AG08396 (cell line): ENCODE measurements at regions not wholly inside any gene's neighbourhood (a gene's known extent, or its start where the extent isn't known, plus 50 kb on each side); places are given as distances from the start of the nearest gene placed in this dataset.
A peak's percentile ranks its signal among the peaks of the same experiment; 100 is the strongest.
"Not testable (repeated sequence)": the region's sequence is repeated elsewhere in the genome, so short reads cannot be mapped to it uniquely, and the experiment has no call there.

Source experiments
- DNase-seq: peaks from one replicate; pipeline ENCODE4 v3.0.0; 2012; ENCODE audit warnings: low spot score, mixed read lengths

DNA sequence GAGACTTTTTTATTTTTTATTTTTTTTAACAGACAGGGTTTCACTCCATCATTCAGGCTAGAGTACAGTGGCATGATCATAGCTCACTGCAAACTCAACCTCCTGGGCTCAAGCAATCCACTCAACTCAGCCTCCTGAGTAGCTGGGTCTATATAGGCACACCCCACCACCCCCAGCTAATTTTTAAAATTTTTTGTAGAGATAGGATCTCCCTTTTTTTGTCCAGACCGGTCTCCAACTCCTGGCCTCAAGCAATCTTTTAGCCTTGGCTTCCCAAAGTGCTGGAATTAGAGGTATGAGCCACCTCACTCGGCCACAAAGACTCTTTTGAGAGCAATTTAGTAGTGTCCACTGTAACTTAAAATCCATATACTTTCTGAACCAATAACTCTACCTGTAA, 103.3 kb upstream of the DST start:
- no peak for DNase-seq

DNA sequence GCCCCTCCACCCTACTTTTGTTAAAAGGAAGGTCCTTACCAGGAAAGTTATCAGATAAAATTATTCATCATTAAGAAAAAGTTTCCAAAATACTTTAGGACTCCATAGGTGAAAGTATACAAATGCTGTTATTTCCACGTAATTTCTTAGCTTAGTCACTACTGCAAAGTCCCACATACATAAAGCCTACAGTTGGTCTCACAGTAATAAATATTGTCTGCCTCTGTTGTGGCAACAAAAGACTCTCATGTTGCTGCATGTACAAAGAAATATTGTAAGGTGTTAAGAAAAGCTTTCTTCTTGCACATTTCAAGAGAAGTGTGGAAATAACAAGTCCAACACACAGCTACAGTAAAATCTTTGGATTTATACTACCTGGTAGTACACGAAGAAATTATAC, 102.4 kb upstream of the DST start:
- DNase-seq = no peak

- DNase-seq = no peak
Measured at GRCh38 chr6:56744528-56744927, 101.8 kb upstream of the DST start.

GRCh38 chr6:56742122-56742791, 99.6 kb upstream of the DST start:
- DNase-seq = no peak

- DNase-seq = no peak
Measured at GRCh38 chr6:56741472-56741871, 98.8 kb upstream of the DST start.

GRCh38 chr6:56739836-56740815, 97.4 kb upstream of the DST start:
- DNase-seq = no peak

- DNase-seq = no peak
Measured at GRCh38 chr6:56736804-56737203, 94.1 kb upstream of the DST start.

DNA sequence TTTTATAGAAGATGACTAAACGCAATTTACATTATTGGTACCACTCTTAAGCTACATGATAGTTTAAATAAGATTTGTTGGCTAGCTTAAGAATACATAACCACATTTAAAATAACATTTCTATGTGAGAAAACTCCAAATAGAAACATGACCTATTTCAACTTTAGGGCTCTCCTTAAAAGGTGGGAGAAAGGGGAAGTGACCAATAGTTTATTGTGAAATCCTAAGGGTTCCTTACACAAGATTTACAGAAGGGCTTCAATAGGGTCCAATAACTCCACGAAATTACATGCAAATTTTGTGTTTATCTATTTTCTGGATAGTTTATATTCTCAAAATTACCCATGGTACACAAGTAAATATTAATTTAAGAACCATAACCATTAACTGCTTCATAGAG, 91.6 kb upstream of the DST start:
- no peak for DNase-seq

- DNase-seq = no peak
Measured at GRCh38 chr6:56733211-56733697, 90.6 kb upstream of the DST start.

- no peak for DNase-seq
Measured at GRCh38 chr6:56732517-56732916, 89.8 kb upstream of the DST start.

- DNase-seq = peak; percentile 35
Measured at GRCh38 chr6:56730663-56731529, 88.2 kb upstream of the DST start.

GRCh38 chr6:56729719-56730118, 87.0 kb upstream of the DST start:
- peak; percentile 14 for DNase-seq

- not testable (repeated sequence) for DNase-seq
Measured at GRCh38 chr6:56729166-56729565, 86.5 kb upstream of the DST start.

GRCh38 chr6:56727097-56727850, 84.6 kb upstream of the DST start:
- DNase-seq = peak; percentile 28

GRCh38 chr6:56725254-56725653, 82.6 kb upstream of the DST start:
- DNase-seq = no peak

DNA sequence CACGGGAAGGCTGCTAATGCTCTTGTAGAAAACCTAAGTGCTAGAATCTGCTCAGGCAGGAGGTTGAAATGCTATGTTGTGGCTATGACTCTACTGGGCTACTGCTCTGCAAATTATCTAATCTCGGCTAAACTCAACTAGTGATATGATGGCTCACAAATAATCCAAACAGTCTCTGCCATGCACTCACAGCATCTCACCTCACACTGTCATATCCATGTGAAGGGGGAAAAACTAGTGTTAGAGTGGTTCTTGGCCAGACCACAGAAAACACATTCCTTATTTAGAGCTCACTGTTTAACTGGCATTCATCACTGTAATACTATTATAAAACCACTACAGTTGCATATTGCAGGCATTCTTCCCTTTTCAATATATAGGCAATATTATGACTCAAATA, 81.8 kb upstream of the DST start:
- peak; percentile 50 for DNase-seq

GRCh38 chr6:56720882-56721281, 78.2 kb upstream of the DST start:
- no peak for DNase-seq

GRCh38 chr6:56720202-56720601, 77.5 kb upstream of the DST start:
- DNase-seq = not testable (repeated sequence)

DNA sequence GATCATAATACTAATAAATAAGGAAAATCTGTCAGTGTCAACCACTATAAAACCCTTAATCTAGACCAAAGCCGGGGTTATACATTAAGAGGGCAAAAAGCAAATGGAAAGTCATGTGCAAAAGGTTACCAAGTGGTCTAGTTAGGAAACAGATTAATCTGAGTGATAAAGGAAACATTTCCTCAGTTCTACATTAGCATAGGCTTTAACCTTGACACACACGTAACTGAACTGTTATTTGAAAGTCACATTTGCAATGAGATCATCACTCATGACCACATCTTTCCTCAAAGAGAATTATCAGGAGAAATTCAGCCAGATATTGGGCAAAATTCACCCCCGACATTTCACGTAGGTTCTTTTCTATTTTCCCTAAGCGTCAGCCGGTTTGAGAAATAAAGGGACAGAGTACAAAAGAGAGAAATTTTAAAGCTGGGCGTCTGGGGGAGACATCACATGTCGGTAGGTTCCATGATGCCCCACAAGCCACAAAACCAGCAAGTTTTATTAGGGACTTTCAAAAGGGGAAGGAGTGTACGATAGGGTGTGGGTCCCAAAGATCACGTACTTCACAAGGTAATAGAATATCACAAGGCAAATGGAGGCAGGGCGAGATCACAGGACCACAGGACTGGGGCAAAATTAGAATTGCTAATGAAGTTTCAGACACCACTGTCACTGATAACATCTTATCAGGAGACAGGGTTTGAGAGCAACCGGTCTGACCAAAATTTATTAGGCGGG, 76.8 kb upstream of the DST start:
- DNase-seq = not testable (repeated sequence)

DNA sequence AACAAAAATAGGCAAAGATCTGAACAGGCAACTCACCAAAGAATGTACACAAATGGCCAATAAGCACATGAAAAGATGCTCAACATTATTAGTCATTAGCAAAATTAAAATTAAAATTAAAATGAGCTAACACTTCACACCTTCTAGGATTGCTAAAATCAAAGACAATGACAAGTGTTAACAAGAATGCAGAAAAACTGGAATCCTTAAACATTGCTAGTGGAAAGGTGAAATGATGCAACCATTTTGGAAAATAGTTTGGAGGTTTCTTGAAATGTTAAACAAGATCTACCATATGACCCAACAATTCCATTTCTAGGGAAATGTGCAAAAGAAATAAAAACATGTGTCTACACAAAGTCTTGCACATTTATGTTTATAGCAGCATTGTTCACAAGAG, 75.5 kb upstream of the DST start:
- DNase-seq = no peak

GRCh38 chr6:56716229-56716628, 73.5 kb upstream of the DST start:
- no peak for DNase-seq
